HG02610 (cell line): ENCODE measurements at regions not wholly inside any gene's neighbourhood (a gene's known extent, or its start where the extent isn't known, plus 50 kb on each side); places are given as distances from the start of the nearest gene placed in this dataset.
A peak's percentile ranks its signal among the peaks of the same experiment; 100 is the strongest.
"Not testable (repeated sequence)": the region's sequence is repeated elsewhere in the genome, so short reads cannot be mapped to it uniquely, and the experiment has no call there.

Experiments
- ATAC-seq: cut with Tn5 transposase; IDR thresholded peaks from one replicate; pipeline ENCODE4 v1.9.1; 2021; ENCODE audit warnings: mild to moderate bottlenecking, moderate library complexity; ENCODE audit not compliant: unreplicated experiment

- no peak for ATAC-seq
Measured at GRCh38 chr9:22170556-22170955, 161.5 kb upstream of the CDKN2B start.

- no peak for ATAC-seq
Measured at GRCh38 chr9:22170990-22171670, 162.0 kb upstream of the CDKN2B start.

- no peak for ATAC-seq
Measured at GRCh38 chr9:22171691-22172090, 162.6 kb upstream of the CDKN2B start.

GRCh38 chr9:22173908-22174307 is 164.8 kb upstream of the CDKN2B start:
- ATAC-seq, result no peak

GRCh38 chr9:22175972-22176545 is 167.0 kb upstream of the CDKN2B start:
- ATAC-seq, result peak; percentile 79

- ATAC-seq, result not testable (repeated sequence)
Measured at GRCh38 chr9:22181021-22181420, 171.9 kb upstream of the CDKN2B start.

GRCh38 chr9:22189471-22189870 is 180.4 kb upstream of the CDKN2B start:
- ATAC-seq, result no peak

- peak; percentile 74 for ATAC-seq
Measured at GRCh38 chr9:22197000-22197399, 187.9 kb upstream of the CDKN2B start.

GRCh38 chr9:22198681-22199080 is 189.6 kb upstream of the CDKN2B start:
- no peak for ATAC-seq

- ATAC-seq, result no peak
Measured at GRCh38 chr9:22201256-22201655, 192.2 kb upstream of the CDKN2B start.

- no peak for ATAC-seq
Measured at GRCh38 chr9:22203371-22204138, 194.4 kb upstream of the CDKN2B start.

- no peak for ATAC-seq
Measured at GRCh38 chr9:22204240-22204639, 195.1 kb upstream of the CDKN2B start.

- ATAC-seq, result no peak
Measured at GRCh38 chr9:22206833-22207232, 197.7 kb upstream of the CDKN2B start.

GRCh38 chr9:22208846-22209585 is 199.9 kb upstream of the CDKN2B start:
- peak; percentile 68 for ATAC-seq

- no peak for ATAC-seq
Measured at GRCh38 chr9:22210262-22210661, 201.2 kb upstream of the CDKN2B start.

- ATAC-seq, result no peak
Measured at GRCh38 chr9:22210936-22211335, 201.8 kb upstream of the CDKN2B start.

GRCh38 chr9:22211588-22212360 is 202.7 kb upstream of the CDKN2B start:
- ATAC-seq, result no peak

GRCh38 chr9:22214021-22214420 is 204.9 kb upstream of the CDKN2B start:
- ATAC-seq, result no peak

GRCh38 chr9:22214497-22215031 is 205.5 kb upstream of the CDKN2B start:
- ATAC-seq, result no peak

- no peak for ATAC-seq
Measured at GRCh38 chr9:22215521-22215920, 206.4 kb upstream of the CDKN2B start.
